ENCODE measurements at regions not wholly inside any gene's neighbourhood (a gene's known extent, or its start where the extent isn't known, plus 50 kb on each side); places are given as distances from the start of the nearest gene placed in this dataset.
"Not testable (repeated sequence)": the region's sequence is repeated elsewhere in the genome, so short reads cannot be mapped to it uniquely, and the experiment has no call there.

- peaks cover 3% of the 10 kb centered on the region; the same call in 1 of the 2 replicates for H3K4me1 ChIP-seq (ENCODE audit: control insufficient read depth, insufficient read depth, low read length)
- no peak overlapping the region for H3K4me3 ChIP-seq (ENCODE audit: low read length)
- peak; percentile 35 for DNase-seq (ENCODE audit: low read depth, low spot score)
- WGBS (ENCODE audit: insufficient coverage, insufficient read length) = no CpG with 5 or more reads among the region's 2 CpGs
- H3K27ac ChIP-seq (ENCODE audit: low read length) = no peak overlapping the region
- no peaks in the 10 kb centered on the region for H3K9me3 ChIP-seq (ENCODE audit: control insufficient read depth, insufficient read depth, low read length)
- no peaks in the 10 kb centered on the region for H3K27me3 ChIP-seq (ENCODE audit: control insufficient read depth, insufficient read depth, low read length)
- H3K36me3 ChIP-seq (ENCODE audit: control insufficient read depth, insufficient read depth, low read length) = no peaks in the 10 kb centered on the region
Observed at GRCh38 chr10:55979203-55979602, 381.9 kb downstream of the ZWINT start.

- H3K4me1 ChIP-seq (ENCODE audit: control insufficient read depth, insufficient read depth, low read length) = no peaks in the 10 kb centered on the region
Observed at GRCh38 chr10:55966101-55966500, 395.0 kb downstream of the ZWINT start.

GRCh38 chr10:55943403-55943802 is 417.7 kb downstream of the ZWINT start:
- no CpG with 5 or more reads among the region's 3 CpGs for WGBS (ENCODE audit: insufficient coverage, insufficient read length)

More at GRCh38 chr10:55966101-55966500, 395.0 kb downstream of the ZWINT start:
- WGBS (ENCODE audit: insufficient coverage, insufficient read length) = no CpG with 5 or more reads among the region's 2 CpGs
- Histone ChIP-seq H3K4me3 (ENCODE audit: low read length) (no peak overlapping the region), H3K36me3 (ENCODE audit: control insufficient read depth, insufficient read depth, low read length) (no peaks in the 10 kb centered on the region), H3K9me3 (ENCODE audit: control insufficient read depth, insufficient read depth, low read length) (no peaks in the 10 kb centered on the region), H3K27ac (ENCODE audit: low read length) (no peak overlapping the region), H3K27me3 (ENCODE audit: control insufficient read depth, insufficient read depth, low read length) (no peaks in the 10 kb centered on the region)
- DNase-seq (ENCODE audit: low read depth, low spot score) = no peak

GRCh38 chr10:55929291-55929690 is 431.8 kb downstream of the ZWINT start:
- no peak for DNase-seq (ENCODE audit: low read depth, low spot score)
- no CpG with 5 or more reads among the region's 1 CpG for WGBS (ENCODE audit: insufficient coverage, insufficient read length)
- Histone ChIP-seq H3K27ac (ENCODE audit: low read length) (no peak overlapping the region), H3K36me3 (ENCODE audit: control insufficient read depth, insufficient read depth, low read length) (no peaks in the 10 kb centered on the region), H3K4me3 (ENCODE audit: low read length) (no peak overlapping the region), H3K27me3 (ENCODE audit: control insufficient read depth, insufficient read depth, low read length) (no peaks in the 10 kb centered on the region), H3K4me1 (ENCODE audit: control insufficient read depth, insufficient read depth, low read length) (no peaks in the 10 kb centered on the region), H3K9me3 (ENCODE audit: control insufficient read depth, insufficient read depth, low read length) (no peaks in the 10 kb centered on the region)

More at GRCh38 chr10:55943403-55943802, 417.7 kb downstream of the ZWINT start:
- DNase-seq (ENCODE audit: low read depth, low spot score) = no peak
- H3K27me3 ChIP-seq (ENCODE audit: control insufficient read depth, insufficient read depth, low read length) = no peaks in the 10 kb centered on the region
- no peak overlapping the region for H3K4me3 ChIP-seq (ENCODE audit: low read length)
- no peaks in the 10 kb centered on the region for H3K9me3 ChIP-seq (ENCODE audit: control insufficient read depth, insufficient read depth, low read length)
- H3K36me3 ChIP-seq (ENCODE audit: control insufficient read depth, insufficient read depth, low read length) = no peaks in the 10 kb centered on the region
- H3K27ac ChIP-seq (ENCODE audit: low read length) = no peak overlapping the region
- H3K4me1 ChIP-seq (ENCODE audit: control insufficient read depth, insufficient read depth, low read length) = no peaks in the 10 kb centered on the region

- H3K9me3 ChIP-seq (ENCODE audit: control insufficient read depth, insufficient read depth, low read length); H3K4me1 ChIP-seq (ENCODE audit: control insufficient read depth, insufficient read depth, low read length); H3K27ac ChIP-seq (ENCODE audit: low read length); H3K36me3 ChIP-seq (ENCODE audit: control insufficient read depth, insufficient read depth, low read length); H3K27me3 ChIP-seq (ENCODE audit: control insufficient read depth, insufficient read depth, low read length); DNase-seq (ENCODE audit: low read depth, low spot score): not testable (repeated sequence)
- H3K4me3 ChIP-seq (ENCODE audit: low read length) = peak overlapping the region; percentile 45; the same call in 1 of the 2 replicates
- WGBS (ENCODE audit: insufficient coverage, insufficient read length) = no CpG with 5 or more reads among the region's 25 CpGs
Observed at GRCh38 chr10:55899472-55900147, 461.4 kb downstream of the ZWINT start.

- Histone ChIP-seq H3K4me1 (ENCODE audit: control insufficient read depth, insufficient read depth, low read length) (0 out of 2 replicates have a peak, but pooled peaks cover 1% of the 10 kb centered on the region), H3K9me3 (ENCODE audit: control insufficient read depth, insufficient read depth, low read length) (no peaks in the 10 kb centered on the region), H3K36me3 (ENCODE audit: control insufficient read depth, insufficient read depth, low read length) (no peaks in the 10 kb centered on the region), H3K27me3 (ENCODE audit: control insufficient read depth, insufficient read depth, low read length) (no peaks in the 10 kb centered on the region), H3K4me3 (ENCODE audit: low read length) (no peak overlapping the region), H3K27ac (ENCODE audit: low read length) (no peak overlapping the region)
- DNase-seq (ENCODE audit: low read depth, low spot score) = no peak
- no CpG with 5 or more reads among the region's 3 CpGs for WGBS (ENCODE audit: insufficient coverage, insufficient read length)
Observed at GRCh38 chr10:55897490-55897921, 463.6 kb downstream of the ZWINT start.

GRCh38 chr10:55892276-55892675 is 468.8 kb downstream of the ZWINT start:
- Histone ChIP-seq H3K27ac (ENCODE audit: low read length) (no peak overlapping the region), H3K27me3 (ENCODE audit: control insufficient read depth, insufficient read depth, low read length) (no peaks in the 10 kb centered on the region), H3K4me1 (ENCODE audit: control insufficient read depth, insufficient read depth, low read length) (no peaks in the 10 kb centered on the region), H3K9me3 (ENCODE audit: control insufficient read depth, insufficient read depth, low read length) (no peaks in the 10 kb centered on the region), H3K36me3 (ENCODE audit: control insufficient read depth, insufficient read depth, low read length) (no peaks in the 10 kb centered on the region), H3K4me3 (ENCODE audit: low read length) (no peak overlapping the region)
- no peak for DNase-seq (ENCODE audit: low read depth, low spot score)
- no CpG with 5 or more reads among the region's 1 CpG for WGBS (ENCODE audit: insufficient coverage, insufficient read length)

- DNase-seq (ENCODE audit: low read depth, low spot score) = no peak
- H3K4me3 ChIP-seq (ENCODE audit: low read length) = no peak overlapping the region
- no peaks in the 10 kb centered on the region for H3K27me3 ChIP-seq (ENCODE audit: control insufficient read depth, insufficient read depth, low read length)
- H3K4me1 ChIP-seq (ENCODE audit: control insufficient read depth, insufficient read depth, low read length) = no peaks in the 10 kb centered on the region
- no peaks in the 10 kb centered on the region for H3K9me3 ChIP-seq (ENCODE audit: control insufficient read depth, insufficient read depth, low read length)
- no peak overlapping the region for H3K27ac ChIP-seq (ENCODE audit: low read length)
- H3K36me3 ChIP-seq (ENCODE audit: control insufficient read depth, insufficient read depth, low read length) = no peaks in the 10 kb centered on the region
Observed at GRCh38 chr10:55881588-55881987, 479.5 kb downstream of the ZWINT start.

- H3K4me1 ChIP-seq (ENCODE audit: control insufficient read depth, insufficient read depth, low read length) = no peaks in the 10 kb centered on the region
- H3K27me3 ChIP-seq (ENCODE audit: control insufficient read depth, insufficient read depth, low read length) = no peaks in the 10 kb centered on the region
- H3K36me3 ChIP-seq (ENCODE audit: control insufficient read depth, insufficient read depth, low read length) = no peaks in the 10 kb centered on the region
- no CpG with 5 or more reads among the region's 2 CpGs for WGBS (ENCODE audit: insufficient coverage, insufficient read length)
- DNase-seq (ENCODE audit: low read depth, low spot score) = no peak
- no peak overlapping the region for H3K4me3 ChIP-seq (ENCODE audit: low read length)
- H3K9me3 ChIP-seq (ENCODE audit: control insufficient read depth, insufficient read depth, low read length) = no peaks in the 10 kb centered on the region
- H3K27ac ChIP-seq (ENCODE audit: low read length) = no peak overlapping the region
Observed at GRCh38 chr10:55873485-55873884, 487.6 kb downstream of the ZWINT start.

- Histone ChIP-seq H3K4me3 (ENCODE audit: low read length) (no peak overlapping the region), H3K36me3 (ENCODE audit: control insufficient read depth, insufficient read depth, low read length) (no peaks in the 10 kb centered on the region), H3K9me3 (ENCODE audit: control insufficient read depth, insufficient read depth, low read length) (no peaks in the 10 kb centered on the region), H3K27me3 (ENCODE audit: control insufficient read depth, insufficient read depth, low read length) (no peaks in the 10 kb centered on the region), H3K4me1 (ENCODE audit: control insufficient read depth, insufficient read depth, low read length) (no peaks in the 10 kb centered on the region), H3K27ac (ENCODE audit: low read length) (no peak overlapping the region)
- no CpG with 5 or more reads among the region's 1 CpG for WGBS (ENCODE audit: insufficient coverage, insufficient read length)
- DNase-seq (ENCODE audit: low read depth, low spot score) = no peak
Observed at GRCh38 chr10:55870186-55870585, 490.9 kb downstream of the ZWINT start.

GRCh38 chr10:55867848-55868247 is 493.2 kb downstream of the ZWINT start:
- H3K4me3 ChIP-seq (ENCODE audit: low read length) = no peak overlapping the region
- WGBS (ENCODE audit: insufficient coverage, insufficient read length) = no CpG with 5 or more reads among the region's 1 CpG
- H3K36me3 ChIP-seq (ENCODE audit: control insufficient read depth, insufficient read depth, low read length) = no peaks in the 10 kb centered on the region
- H3K4me1 ChIP-seq (ENCODE audit: control insufficient read depth, insufficient read depth, low read length) = no peaks in the 10 kb centered on the region
- DNase-seq (ENCODE audit: low read depth, low spot score) = no peak
- H3K27me3 ChIP-seq (ENCODE audit: control insufficient read depth, insufficient read depth, low read length) = no peaks in the 10 kb centered on the region
- no peaks in the 10 kb centered on the region for H3K9me3 ChIP-seq (ENCODE audit: control insufficient read depth, insufficient read depth, low read length)
- H3K27ac ChIP-seq (ENCODE audit: low read length) = no peak overlapping the region
